Islet precursor cell (in vitro differentiated cells): ENCODE measurements at regions not wholly inside any gene's neighbourhood (a gene's known extent, or its start where the extent isn't known, plus 50 kb on each side); places are given as distances from the start of the nearest gene placed in this dataset.
"Not testable (repeated sequence)": the region's sequence is repeated elsewhere in the genome, so short reads cannot be mapped to it uniquely, and the experiment has no call there.

Experiments
- DNase-seq: peaks from one replicate; pipeline ENCODE4 v3.0.0-alpha.2; 2018

GRCh38 chr6:26720663-26721218 is 61.2 kb upstream of the ZNF322 start:
- not testable (repeated sequence) for DNase-seq

GRCh38 chr6:26730019-26730766 is 70.6 kb upstream of the ZNF322 start:
- DNase-seq: not testable (repeated sequence)

GRCh38 chr6:26734776-26735472 is 75.4 kb upstream of the ZNF322 start:
- DNase-seq: not testable (repeated sequence)

- no peak for DNase-seq
Measured at GRCh38 chr6:26739811-26740210, 80.3 kb upstream of the ZNF322 start.

GRCh38 chr6:26743157-26743821 is 83.7 kb upstream of the ZNF322 start:
- peak; percentile 78 for DNase-seq

GRCh38 chr6:26743941-26744699 is 84.6 kb upstream of the ZNF322 start:
- DNase-seq: peak; percentile 56

GRCh38 chr6:26744837-26745282 is 85.3 kb upstream of the ZNF322 start:
- DNase-seq: not testable (repeated sequence)

- not testable (repeated sequence) for DNase-seq
Measured at GRCh38 chr6:26745964-26746363, 86.4 kb upstream of the ZNF322 start.

- DNase-seq: not testable (repeated sequence)
Measured at GRCh38 chr6:26749126-26749758, 89.7 kb upstream of the ZNF322 start.

GRCh38 chr6:26749759-26750126 is 90.2 kb upstream of the ZNF322 start:
- DNase-seq: not testable (repeated sequence)

- no peak for DNase-seq
Measured at GRCh38 chr6:26754212-26754611, 94.7 kb upstream of the ZNF322 start.

- DNase-seq: not testable (repeated sequence)
Measured at GRCh38 chr6:26754801-26755200, 95.3 kb upstream of the ZNF322 start.

- not testable (repeated sequence) for DNase-seq
Measured at GRCh38 chr6:26756067-26756805, 96.7 kb upstream of the ZNF322 start.

GRCh38 chr6:26766203-26766902 is 106.8 kb upstream of the ZNF322 start:
- DNase-seq: not testable (repeated sequence)

- not testable (repeated sequence) for DNase-seq
Measured at GRCh38 chr6:26770941-26771666, 111.6 kb upstream of the ZNF322 start.

- not testable (repeated sequence) for DNase-seq
Measured at GRCh38 chr6:26773414-26773813, 113.9 kb upstream of the ZNF322 start.

- DNase-seq: not testable (repeated sequence)
Measured at GRCh38 chr6:26780563-26780962, 121.0 kb upstream of the ZNF322 start.

GRCh38 chr6:26795474-26796307 is 136.1 kb upstream of the ZNF322 start:
- DNase-seq: not testable (repeated sequence)
